GOT3 (cell line): ENCODE measurements at regions not wholly inside any gene's neighbourhood (a gene's known extent, or its start where the extent isn't known, plus 50 kb on each side); places are given as distances from the start of the nearest gene placed in this dataset.
"Not testable (repeated sequence)": the region's sequence is repeated elsewhere in the genome, so short reads cannot be mapped to it uniquely, and the experiment has no call there.

Experiments
- DNase-seq: peaks from one replicate; lab custom pipeline; 2025; ENCODE audit warnings: mixed read lengths; lab: John Stamatoyannopoulos, UW

- no peak for DNase-seq
Observed at GRCh38 chr1:29800120-29800519, 563.8 kb downstream of the PTPRU start.

- DNase-seq, result no peak
Observed at GRCh38 chr1:29798699-29799566, 562.6 kb downstream of the PTPRU start.

GRCh38 chr1:29797125-29797524 is 560.8 kb downstream of the PTPRU start:
- DNase-seq, result not testable (repeated sequence)

- DNase-seq, result not testable (repeated sequence)
Observed at GRCh38 chr1:29795965-29796364, 559.6 kb downstream of the PTPRU start.

DNA sequence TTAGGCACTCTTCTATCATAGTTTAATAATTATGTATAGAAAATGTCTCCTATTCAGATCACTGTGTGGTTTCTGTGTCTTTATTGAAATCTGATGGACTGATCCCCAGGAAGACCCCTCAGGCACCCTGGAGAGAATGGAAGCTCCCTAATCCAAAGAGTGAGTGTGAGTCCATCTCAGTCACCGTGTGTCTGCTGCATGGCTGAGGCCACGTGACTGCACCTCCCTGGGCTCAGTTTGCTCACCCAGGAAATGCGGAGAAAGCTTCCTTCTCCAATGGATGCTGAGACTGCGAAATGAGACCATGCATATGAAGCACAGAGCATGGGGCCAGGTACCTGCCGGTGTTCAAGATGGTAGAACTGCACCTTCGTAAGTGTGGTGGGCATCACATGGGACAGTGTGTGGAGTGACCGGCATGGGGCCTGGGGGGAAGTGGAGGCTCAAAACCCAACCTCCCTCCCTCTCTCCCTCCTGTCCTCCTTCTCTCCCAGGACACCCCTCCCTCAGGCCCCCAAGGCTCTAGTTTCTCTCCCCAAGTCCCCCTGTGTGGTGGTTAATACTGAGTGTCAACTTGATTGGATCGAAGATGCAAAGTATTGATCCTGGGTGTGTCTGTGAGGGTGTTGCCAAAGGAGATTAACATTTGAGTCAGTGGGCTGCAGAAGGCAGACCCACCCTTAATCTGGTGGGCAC is 557.5 kb downstream of the PTPRU start:
- DNase-seq, result no peak

- peak; percentile 37 for DNase-seq
Observed at GRCh38 chr1:29793101-29793546, 556.8 kb downstream of the PTPRU start.

GRCh38 chr1:29789910-29790247 is 553.6 kb downstream of the PTPRU start:
- no peak for DNase-seq

- DNase-seq, result no peak
Observed at GRCh38 chr1:29789221-29789909, 553.0 kb downstream of the PTPRU start.

- no peak for DNase-seq
Observed at GRCh38 chr1:29786791-29787732, 550.7 kb downstream of the PTPRU start.

- no peak for DNase-seq
Observed at GRCh38 chr1:29786195-29786594, 549.9 kb downstream of the PTPRU start.

GRCh38 chr1:29785554-29785953 is 549.2 kb downstream of the PTPRU start:
- no peak for DNase-seq

DNA sequence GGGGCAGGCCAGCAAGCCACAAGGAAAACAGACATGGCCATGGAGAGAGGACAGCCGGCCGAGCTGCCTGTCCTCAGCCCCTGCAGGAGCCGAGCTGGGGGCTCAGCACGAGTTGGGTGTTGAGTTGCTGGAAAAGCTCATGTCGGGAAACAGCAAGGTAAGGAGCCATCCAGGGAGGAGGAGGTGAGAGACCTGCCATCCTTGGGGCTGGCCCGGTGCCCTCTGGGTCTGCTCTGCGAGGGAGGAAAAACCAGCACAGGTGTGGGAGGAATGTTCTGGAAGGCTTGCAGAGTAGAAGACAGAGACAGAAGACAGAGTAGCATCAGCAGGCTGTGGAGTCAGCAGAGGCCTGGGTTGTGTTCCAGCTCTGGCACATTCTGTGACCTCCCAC is 548.8 kb downstream of the PTPRU start:
- no peak for DNase-seq

DNA sequence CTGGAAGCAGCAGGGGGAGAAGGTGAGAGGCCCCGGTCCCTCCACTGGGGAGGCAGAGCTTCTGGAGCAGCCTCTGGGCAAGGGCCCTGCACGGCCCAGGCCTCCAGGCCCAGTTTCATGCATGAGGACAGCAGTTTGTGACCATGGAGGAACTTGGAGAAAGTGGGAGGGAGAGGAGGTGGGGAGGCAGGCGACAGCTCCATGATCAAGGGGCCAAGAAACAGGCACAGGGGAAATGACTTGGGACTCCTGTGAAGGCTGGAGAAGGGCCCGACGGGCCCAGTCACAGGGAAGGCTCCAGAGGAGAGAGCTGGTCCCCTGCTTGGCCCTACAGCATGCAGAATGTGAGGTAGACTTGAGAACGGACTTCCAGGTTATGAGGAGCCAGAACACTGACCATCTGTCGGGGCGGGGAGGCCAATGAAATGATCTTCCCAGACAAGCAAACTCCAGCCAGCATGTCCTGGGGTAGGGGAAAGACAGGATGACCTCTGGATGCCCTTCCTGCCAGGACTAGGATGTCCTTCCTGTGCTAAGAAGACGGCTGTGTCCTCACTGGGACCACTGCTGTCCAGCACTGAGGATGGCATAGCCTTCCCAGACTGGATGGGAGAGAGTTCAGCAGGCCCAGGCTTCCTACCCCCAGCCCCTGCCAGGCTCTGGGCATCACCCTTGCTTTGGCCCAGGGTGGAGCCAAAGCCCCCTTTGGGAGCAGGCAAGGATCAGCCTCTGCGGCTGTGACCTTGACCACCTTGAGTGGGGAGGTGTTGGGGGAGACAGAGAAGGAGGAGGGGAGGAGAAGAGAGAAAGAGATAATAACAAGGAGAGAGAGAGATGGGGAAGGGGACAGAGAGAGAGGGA is 548.2 kb downstream of the PTPRU start:
- no peak for DNase-seq

DNA sequence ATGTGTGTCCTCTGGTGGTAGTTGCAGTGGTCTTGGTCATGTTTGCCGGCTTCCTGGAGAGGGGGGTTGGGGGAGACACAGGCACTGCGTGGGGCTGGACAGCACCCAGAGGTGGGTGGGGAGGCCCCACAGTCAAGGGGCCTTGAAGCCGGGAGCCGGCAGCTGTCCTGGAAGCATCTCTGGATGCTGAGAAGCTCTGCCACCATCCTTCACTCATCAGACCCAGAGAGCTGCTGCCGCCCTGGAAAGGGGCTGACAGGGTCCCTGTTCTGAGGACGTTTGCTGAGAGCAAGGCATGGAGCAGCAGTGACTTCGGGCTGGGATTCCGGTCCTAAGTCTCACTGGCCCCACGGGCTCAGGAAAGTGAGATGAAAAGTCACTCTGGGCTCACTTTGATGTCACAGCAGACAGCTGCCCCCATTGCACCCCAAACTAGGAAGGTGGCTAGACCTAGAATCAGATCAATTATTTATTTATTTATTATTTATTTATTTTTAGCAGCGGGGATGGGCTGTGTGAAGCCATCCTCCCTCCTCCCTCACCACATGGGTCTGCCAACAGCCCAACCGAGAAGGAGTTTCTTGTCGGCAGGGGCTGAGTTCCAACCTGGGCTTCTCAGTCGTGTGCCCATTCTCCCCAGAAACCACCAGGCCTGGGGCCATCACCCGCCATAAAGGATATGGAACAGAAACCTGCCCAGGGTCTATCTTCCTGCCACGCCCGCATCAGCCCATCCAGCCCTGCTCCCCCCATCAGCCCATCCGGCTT is 547.4 kb downstream of the PTPRU start:
- no peak for DNase-seq

DNA sequence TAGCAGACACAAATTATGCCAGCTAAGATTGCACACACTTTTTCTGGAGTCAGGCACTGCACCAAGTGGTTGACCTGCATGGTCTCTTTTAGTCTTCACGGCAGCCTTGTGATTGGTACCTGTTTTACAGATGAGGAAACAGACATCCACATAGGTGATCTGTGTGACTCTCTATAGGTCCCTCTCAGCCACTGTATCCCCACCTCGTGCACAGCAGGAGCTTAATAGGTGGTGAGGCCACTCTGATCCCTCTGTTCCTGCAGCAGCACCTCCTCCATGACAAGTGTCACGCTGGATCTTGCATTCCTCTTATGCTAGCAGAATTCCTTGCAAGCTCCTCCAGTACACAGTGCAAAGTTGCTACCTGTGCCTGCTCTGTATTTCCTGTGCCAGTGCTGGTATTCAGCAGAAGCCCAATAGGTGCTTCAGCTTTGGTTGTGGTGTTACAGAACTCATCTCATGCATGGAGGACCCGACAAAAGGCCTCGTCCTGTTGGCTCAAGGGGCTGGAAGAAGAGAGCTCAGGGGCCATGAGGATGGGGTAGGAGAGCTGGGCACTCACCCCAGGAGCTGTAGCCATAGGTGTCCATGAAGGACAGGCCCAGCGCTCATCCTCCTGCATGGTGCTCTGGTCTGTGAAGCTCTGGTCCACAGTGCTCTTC is 546.7 kb downstream of the PTPRU start:
- DNase-seq, result no peak

GRCh38 chr1:29779146-29779545 is 542.8 kb downstream of the PTPRU start:
- no peak for DNase-seq

DNA sequence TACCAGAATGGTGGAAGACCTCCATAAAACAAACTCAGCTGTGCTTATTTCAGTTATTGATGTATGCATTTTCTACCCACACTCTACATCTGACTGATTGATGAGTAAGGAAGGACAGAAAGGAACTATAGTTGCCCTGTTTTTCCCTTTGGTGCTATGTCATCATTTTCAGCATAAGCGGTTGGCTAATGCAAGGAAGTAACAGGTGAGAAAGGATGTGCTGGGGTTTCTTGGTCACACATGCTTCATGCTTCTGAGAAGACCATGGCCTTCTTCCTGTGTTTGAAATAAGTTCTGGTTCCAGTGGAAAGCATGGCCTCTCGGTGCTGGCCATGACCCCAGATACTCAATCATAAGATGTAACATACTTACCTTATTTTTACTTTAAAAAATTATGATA is 541.2 kb downstream of the PTPRU start:
- no peak for DNase-seq

DNA sequence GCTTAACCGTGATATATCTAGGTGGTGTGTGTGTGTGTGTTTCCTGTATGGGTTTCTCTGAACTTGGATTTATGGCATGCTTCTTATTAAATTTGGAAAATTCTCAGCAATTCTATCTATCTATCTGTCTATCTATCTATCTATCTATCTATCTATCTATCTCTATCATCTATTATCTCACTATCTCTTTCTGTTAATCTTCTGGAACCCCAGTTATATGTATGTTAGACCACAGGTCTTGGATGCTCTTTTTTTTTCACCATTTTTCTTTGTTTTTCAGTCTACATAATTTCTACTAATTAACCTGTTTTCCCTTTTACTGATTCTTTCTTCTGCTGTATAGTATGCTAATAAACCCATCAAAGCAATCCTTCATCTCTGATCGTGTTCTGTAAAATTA is 538.0 kb downstream of the PTPRU start:
- DNase-seq, result no peak

DNA sequence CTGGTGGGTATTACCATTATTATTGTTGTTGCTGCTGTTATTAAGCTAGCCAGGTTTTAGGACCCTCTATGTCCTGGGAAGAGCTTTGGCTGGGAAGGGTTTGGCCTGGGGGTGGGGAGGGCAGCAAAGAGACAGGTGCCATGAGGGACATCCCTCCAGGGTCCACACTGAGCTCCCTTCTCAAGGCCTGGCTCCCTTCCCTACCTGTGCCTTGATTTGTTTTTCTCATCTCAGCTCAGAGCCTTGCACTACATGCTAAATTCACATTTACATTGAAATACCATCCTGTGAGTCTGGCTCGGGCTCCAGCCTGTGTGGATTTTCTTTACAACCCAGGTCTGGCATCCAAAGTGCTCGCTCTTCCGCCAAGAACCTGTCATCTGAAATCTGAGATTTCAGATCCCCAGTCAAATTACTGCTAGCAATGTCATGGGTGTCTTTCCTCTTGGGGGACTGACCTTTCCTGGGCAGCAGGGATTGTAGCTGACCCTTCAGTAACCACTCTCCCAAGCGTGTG is 536.3 kb downstream of the PTPRU start:
- DNase-seq, result no peak
